CD4-positive, alpha-beta T cell treated with Interleukin-6 for 4 hours (primary cell): ENCODE measurements at regions not wholly inside any gene's neighbourhood (a gene's known extent, or its start where the extent isn't known, plus 50 kb on each side); places are given as distances from the start of the nearest gene placed in this dataset.

Source experiments
- DNase-seq: peaks from one replicate; pipeline ENCODE4 v3.0.0-alpha.2; 2020; ENCODE audit warnings: mixed read lengths

DNA sequence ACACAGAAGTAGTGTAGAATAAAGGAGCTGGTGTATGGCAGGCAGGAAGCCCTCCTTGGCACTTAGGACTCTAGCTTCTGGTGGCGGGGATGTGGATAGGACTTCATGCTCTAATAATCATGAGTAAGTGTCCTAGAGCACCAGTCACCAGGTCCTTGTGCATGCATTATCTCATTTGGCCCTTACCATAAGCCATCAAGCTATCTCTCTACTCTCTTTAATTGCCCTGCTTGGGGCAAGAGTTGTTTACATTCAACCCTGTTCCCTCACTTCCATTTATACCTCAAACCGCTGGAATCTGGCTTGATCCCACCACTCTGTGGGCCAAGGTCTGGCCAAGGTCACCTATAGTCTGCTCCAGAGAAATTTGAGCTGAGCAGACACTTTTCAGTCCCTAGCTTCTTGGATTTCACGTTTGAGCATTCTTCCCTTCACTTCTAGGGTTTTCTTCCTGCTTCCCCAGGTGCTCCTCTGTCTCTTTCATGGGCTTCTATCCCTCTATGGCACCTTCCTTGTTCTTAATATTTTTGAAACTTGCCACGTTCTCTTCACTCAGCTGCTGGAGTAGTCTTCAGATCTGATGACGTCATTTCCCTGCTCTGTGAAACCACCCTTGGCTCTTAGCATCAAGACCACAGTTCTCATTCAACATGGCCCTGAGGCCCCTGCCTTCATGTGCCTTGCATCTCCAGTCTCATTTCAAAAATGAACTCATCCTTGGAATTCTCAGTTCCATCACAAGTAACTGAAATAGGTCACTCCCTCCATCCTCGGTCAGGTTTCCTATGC lies 94.9 kb upstream of the GATA6 start:
- no peak for DNase-seq

DNA sequence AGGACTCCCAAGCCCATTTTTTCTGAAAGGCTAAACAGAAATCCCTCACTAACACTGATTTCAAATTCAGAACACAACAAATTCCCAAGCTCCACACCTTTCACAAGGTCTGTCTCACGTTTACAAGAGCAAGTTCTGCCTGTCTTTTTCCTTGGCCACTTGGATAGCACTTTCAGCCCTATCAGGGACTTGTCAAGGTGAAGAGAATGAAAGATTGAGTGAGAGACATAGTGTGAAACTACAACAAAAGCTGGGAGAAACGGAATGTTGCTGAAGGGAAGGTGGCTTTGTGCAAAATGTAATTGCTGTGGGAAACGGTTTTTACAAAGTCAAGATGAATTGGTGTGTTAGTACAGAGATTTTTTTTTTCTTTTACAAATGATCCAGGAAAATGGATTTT lies 89.4 kb upstream of the GATA6 start:
- no peak for DNase-seq

DNA sequence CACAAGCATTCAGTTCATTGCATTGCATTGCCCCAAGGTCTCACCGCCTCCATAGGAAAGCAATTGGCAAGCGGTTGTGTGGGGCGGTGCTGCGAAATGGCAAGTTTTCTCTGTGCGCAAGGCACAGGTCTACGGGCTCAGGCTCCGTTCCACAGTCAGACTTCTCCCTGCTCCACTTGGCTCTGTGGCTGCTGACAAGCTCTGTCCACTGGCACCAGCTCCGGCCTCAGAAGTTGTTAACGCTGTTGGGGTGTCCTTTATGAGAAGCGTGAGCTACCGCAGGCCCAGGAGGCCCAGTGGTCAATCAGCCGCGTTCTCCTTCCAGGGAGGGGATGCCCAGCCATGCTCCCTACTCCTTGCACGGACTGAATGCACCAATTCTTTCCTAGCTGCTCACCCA lies 87.0 kb upstream of the GATA6 start:
- DNase-seq, result no peak

DNA sequence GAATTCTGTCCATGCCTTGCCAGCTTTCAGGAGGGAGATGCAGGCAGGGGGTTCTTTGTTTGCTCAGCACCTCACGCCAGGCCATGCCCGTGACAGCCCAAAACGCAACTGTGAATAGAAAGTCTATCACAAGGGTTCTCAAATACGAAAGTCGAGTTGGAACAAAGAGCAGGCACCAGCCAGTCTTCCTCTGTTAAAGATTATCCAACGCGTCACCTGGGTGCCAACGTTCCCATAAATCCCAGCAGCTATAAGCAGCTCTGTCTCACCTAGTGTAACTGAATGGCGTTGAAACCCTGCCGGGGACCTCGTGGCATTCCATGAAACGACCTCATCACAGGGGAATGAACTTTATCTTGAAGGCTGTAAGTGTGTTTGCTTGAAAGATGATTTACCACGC lies 84.8 kb upstream of the GATA6 start:
- no peak for DNase-seq

DNA sequence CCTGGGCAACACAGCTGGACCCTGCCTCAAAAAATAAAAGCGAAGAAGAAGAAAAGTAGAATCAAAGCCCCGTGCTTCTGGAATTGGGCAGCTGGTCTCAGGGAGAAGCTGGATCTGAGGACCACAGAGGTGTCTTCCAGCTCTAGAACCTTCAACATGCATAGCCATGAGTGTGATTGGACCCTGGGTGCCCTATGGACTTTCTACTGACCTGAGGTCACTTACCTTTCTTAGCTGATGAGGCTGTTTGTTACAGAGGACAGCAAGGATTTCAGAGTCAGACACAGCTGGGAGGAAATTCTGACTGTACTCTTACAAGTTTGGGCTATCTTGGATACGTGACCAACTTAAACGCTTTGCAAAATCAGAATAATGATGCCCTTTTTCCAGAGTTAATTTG lies 82.4 kb upstream of the GATA6 start:
- no peak for DNase-seq

DNA sequence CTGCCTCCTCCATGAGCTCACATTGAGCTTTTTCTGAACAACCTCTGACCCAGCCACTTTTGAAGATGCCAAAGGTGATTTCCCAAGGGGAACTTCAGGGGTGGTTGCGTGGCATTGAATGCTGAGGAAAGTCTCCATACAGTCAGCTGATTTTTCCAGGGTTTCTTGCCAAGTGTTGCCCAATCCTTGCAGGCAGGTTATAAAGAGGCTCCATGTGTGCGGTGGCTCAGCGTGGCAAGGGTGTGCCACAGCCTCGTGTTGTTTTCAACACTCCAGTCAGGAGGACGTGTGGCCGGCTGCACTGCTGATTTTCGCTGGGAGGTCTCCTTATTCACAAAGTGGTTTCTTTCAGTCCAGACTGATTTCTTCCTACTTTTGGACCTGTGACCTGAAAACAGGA lies 81.4 kb upstream of the GATA6 start:
- no peak for DNase-seq

DNA sequence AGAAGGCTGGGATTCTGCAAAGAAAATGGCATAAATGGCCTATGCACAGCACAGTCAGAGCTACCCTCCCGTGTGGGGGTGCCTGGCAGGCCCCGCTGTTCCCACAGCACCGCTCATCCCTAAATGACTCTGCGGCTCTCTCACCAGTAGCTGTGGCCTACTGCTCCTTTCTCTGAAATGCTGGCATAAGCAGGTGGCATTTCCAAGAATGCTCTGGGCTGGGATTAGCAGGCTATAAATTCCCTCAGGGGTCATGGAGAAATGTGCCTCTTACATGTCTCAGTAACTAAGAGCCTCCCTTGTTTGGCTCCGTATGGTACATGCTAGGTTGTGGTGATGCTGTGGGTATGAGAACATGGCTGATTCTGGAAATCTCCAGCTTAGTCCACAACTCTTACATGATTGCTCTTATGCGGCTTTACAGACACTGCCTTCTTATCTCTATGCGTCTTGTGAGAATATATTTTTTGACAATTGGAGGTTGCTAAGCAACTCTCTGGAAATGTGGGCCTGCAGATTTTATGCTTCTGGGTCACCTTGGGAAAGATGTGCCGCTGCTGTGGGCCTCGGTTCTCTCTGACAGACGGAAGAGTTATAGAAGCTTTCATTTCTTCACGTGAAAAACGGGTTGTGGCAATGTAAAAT lies 80.3 kb upstream of the GATA6 start:
- DNase-seq, result no peak

DNA sequence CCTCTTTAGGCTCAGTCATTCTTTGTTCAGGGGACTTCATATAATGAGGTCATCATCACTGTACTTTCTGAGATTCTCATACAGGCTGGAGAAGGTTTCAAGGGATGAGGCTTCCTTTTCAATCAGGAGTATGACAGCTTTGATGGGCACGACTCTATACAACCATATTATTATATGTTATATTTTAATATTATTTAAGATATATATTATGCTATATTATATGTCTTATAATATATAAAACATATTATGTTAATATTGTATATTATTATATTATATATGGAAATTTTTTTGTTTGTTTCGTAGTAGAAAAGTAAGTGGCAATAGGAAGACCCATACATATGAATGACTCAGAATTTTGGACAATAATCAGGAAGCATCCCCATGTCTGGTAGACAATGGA lies 78.0 kb upstream of the GATA6 start:
- DNase-seq, result no peak

DNA sequence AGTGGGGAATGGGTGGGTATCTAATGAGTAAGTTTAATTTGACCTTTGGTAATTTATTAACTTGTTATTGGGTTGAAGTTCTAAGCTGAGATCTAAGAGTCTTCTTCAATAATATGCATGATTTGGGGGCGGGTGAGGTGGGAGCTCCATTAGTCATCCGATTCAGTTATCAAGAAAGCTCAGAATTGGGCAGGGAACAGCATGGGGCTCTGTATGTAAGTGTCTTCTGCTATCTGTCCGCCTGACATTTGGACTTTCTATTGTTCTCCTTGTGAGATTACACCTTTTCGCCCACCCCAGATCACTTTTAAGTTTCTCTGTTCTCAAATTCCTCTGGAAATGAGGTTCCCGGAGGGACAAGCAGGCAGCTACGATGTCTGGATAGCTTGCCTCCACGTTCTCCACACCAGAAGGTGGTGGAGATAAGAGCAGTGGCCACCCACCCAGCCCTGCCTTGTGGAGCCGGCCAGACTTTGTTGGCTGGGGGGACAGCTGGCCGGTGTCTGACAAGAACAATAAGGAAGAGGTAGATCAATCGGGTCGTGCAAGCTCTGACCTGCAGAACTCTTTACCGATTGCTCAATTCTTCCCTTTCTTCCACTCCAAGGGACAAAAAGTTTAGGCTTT lies 75.5 kb upstream of the GATA6 start:
- no peak for DNase-seq

DNA sequence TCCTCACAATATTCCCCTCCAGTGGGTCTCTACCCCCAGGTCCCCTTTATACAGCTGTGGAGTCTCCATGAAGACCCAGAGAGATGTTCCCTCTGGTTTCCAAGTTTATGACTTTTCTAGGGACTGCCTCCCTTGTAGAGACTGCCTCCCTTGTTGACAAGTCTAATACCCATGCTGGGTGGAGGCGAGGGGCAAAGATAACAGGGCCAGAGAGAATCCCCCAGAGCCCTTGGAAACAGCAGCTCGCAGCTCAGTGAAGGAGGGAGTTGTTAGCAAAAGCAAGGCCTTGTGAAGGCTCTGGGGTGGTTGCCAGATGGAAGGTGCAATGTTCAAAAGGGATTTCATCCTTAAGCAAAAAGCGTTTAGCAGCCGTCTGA lies 75.0 kb upstream of the GATA6 start:
- DNase-seq, result no peak

DNA sequence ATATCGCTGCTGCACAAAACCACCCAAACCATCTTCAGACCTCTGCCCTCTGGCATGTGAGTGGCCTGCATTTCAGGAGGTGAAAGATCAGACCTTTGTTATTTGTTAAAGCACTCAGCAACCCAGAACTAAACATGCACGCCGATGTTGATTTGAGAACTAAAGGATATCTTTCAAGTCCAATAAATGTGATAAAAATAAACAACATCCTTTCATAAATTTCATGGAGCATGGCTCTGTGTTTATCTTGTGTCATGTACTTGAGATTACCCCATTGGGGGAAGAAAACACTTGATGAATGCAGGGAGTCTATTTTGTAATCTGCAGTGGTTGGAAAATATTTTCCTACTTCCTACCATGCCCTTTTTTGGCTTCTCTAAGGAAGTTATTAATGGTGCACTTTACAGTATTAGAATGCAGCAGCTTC lies 70.8 kb upstream of the GATA6 start:
- DNase-seq, result no peak

DNA sequence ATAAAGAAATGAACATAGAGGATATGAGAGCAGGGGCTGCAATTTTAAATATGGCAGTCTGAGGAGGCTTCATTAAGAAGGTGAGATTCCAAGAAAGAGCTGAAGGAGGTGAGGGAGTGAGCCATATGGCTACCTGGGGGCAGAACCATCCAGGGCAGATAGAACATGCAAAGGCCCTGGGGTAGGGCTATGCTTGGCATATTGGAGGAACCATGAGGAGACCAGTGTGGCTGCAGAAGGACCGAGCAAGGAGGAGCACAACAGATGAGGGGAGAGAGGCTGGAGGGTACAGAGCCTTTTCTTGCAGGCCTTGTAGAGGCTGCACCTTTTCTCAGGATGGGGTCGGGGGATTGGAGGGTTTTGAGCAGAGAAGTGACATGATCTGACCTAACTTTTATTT lies 69.5 kb upstream of the GATA6 start:
- no peak for DNase-seq

DNA sequence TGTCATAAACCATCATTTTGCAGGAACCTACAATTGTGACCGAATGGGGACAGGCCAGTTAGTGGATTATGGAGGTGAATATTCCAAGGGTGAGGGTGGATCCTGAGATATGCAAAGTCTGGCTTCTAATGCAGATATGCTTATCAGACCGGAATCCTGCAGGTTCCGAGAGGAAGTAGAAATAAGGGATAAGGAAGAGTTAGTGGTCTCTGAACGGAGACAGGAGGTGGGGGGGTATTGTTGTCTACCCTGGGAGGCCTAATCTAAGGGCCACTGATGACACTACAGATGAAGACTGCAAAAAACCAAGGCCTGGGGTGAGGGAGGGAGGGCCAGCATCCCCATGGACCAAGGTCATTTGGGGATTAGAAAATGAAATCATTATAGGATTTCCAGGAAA lies 67.7 kb upstream of the GATA6 start:
- DNase-seq, result no peak

DNA sequence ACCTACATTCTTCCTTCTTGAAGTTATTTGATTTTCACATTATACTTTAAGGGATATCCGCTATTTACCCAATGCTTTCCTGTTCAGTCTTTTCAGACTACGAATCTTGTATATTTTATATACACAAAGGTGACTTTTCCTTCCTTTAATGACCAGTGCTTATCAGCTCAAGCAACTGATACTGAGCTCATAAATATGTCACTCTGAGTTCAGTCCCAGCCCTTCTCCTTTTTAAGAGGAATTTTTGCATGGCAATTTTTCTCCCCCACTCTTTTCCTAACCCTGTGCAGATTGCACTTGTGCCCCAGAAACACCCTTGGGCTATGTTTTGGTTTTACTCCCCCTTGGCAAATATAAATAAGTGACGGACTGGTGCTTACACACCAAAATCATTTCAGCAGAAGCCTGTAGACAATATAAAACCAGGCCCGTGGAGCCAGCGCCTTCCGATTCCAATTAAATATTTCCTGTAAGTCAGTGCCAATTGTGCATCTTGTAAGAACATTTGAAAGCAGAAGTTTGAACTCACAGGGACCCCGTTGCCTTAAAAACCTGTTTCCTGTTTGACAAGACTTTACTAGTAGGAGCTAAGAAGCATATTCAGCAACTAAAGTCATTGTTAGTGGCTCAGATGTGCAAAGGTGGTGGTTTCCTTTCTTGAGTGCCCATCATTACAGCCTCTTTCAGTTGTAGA lies 66.3 kb upstream of the GATA6 start:
- no peak for DNase-seq

DNA sequence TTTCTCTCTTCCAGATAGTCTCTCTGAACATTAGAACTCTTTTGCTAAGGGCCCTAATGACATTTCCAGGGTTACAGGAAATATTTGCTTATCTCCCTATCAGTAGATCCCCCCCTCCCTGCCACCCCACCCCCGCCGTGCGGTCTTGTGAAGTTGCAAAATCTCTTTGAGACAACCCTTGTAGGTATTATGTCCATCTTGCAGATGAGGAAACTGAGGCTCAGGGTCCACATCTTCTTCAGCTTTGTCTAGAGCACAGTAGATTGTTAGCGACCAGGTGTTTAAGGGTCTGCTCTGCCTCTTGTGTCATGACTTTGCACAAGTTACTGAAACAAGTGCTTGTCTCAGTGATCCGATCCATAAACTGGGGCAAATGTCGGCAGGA lies 65.8 kb upstream of the GATA6 start:
- DNase-seq, result no peak

DNA sequence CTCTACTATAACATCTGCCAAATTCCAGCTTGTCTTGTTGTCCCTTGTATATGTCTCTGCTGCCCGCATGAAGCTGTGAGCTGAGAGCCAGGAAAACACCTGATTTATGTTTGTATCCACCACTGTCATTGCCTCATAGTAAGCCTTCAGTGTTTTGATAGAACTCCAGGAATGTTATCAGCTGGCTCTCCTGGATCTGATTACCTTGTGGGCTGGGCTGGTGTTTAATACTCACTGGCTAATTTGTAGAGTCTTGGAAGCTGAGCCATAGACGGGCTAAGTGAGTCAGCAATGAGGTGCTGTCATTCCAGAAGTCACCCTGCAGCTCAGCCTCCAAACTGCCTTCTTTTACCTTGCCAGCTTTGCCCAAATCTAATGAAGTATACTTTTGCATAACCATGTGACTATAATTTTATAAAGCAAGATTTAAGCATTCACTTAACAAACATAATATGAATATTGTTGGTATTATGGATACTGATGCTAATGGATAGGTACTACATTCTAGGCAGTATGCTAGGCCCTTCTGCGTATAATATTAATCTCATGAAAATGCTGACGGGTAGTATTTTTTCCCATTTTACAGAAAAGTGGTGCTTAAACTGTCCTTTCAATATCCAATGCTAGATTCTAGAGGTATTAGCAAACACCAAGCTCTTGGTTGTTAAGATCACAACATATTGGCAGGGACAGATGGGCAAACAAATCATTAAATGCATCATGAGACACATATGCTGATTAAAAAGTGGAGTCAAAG lies 62.7 kb upstream of the GATA6 start:
- no peak for DNase-seq

DNA sequence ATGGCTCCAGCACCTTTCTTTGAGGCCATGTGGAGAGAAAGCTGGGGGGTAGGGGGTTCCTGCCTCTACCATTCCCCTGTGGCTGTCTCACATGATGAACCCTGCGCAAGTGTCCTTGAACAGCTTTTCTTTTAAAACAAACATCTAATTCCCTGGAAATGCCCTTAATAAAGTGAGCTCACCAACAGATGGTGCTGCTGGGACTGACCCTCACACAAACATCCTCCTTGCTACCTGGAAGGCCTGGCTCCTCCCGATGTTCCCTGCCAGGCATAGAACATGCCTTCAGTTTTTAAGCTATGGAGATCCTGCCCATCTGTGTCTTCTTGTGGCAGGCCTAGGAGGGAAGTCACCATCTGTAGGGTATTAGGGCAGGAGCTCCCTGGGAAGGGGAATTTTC lies 60.7 kb upstream of the GATA6 start:
- no peak for DNase-seq

DNA sequence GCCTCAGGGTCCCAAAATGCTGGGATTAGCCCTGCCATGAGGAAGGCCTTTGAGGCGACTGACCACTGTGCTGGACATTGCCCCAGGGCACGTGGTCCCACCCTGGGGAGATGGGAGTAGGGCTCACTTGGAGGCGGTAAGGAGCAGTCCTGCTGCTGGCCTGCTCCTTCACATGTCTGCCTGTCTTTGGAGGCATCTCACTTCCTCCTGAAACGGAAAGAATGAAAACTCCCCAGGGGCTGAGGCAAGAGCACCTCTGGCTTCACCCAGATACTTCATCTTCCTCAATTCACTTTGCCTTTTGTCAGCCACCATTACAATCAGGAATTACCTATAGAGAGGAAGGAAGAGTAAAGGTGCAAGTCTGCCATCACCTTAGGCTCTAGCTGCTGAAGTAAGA lies 59.9 kb upstream of the GATA6 start:
- no peak for DNase-seq

DNA sequence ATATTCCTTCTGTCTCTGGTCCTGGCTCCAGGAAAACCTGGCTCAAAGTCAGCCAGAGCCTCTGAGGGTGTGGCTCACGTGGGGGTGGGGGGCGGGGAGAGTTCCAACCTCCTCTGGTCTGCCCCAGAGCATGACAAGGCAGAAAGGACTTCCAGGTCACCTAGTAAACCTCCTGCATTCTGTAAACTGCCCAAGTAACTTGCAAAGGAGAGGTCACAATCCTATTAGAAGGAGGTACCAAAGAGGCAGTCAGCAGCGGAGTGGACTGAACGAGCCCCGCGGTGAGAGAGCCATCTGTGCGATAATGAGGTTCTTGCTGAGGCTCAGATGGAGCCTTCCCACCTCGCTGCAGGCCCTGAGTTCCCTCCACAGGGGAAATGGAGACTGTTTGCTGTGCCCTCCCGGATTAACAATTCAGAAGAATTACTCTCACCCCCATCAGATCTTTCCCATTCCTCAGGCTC lies 58.9 kb upstream of the GATA6 start:
- DNase-seq, result no peak

DNA sequence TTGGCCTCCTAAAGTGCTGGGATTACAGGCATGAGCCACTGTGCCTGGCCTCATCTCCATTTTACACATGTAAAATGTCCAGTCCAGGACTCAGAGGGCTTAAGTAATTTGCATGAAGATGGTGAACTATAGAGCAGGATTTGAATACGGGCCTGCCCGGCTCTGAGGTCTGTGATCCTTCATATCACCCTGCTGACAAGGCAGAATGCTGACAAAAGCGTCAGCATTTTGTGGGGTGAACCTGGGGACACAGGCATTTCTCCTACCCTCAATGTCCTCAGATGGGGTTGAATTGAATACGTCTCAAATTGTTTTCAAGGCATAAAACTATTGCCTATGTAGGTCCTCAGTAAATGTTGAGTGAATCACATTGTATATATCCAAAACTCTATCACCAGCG lies 57.2 kb upstream of the GATA6 start:
- DNase-seq, result no peak

DNA sequence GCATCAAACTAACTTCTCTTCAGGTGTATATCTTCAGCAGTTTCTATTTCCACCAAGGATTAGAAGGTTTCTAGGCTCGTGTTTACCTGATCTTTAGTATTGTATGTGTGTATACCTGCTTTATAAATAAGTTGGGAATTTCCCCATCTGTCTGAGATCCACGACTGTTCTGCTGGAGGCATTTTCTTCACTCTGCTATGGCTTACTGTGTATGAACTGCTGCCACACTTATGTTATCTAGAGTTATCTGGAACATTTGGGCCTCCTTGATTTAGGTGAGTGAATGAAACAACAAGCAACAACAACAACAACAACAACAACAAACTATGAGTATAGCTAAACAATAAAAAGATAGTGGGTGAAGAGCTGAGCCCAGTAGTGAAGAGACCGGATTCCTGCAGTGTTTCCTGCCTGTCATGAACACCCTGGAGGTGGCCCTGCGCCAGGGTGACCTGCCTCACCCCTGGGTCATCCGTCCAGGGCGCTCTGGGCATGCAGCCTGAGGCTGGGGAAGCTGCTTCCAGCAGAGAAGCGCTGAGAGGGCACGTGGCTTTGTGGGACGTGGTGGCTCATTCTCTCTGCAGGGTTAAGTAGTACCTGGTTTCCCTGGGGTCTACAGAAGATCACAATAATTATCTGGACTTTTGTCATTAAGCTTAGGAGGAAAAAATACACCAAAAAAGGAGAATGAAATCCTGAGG lies 56.1 kb upstream of the GATA6 start:
- no peak for DNase-seq
